Psoas muscle (tissue), 7 donors: ENCODE measurements at regions not wholly inside any gene's neighbourhood (a gene's known extent, or its start where the extent isn't known, plus 50 kb on each side); places are given as distances from the start of the nearest gene placed in this dataset.

Experiments
- ATAC-seq, 4 donors: fragments of 200-7000 bp; cut with Tn5 transposase; one replicate each; pipeline ENCODE4 v1.9.1; 2020; ENCODE audit warnings: moderate library complexity in 3 of 4, mild to moderate bottlenecking in 2 of 4
- DNase-seq, 2 donors: peaks; one replicate each; pipeline ENCODE4 v3.0.0-alpha.2; 2020
- H3K27ac ChIP-seq: fragments of 200-600 bp; one replicate; pipeline ENCODE4 v1.8.0; 2022
- H3K27me3 ChIP-seq, 3 donors: fragments of 200-600 bp in 1 of 3; one replicate each; pipeline versions ENCODE4 v1.6.1 to v1.8.0; 2013 to 2022; ENCODE audit warnings: low read length in 2 of 3, mild to moderate bottlenecking in 2 of 3, moderate library complexity in 1 of 3; ENCODE audit not compliant: insufficient read depth in 3 of 3
- H3K36me3 ChIP-seq, 2 donors: fragments of 200-600 bp in 1 of 2; one replicate each; pipeline versions ENCODE4 v1.6.1 to v1.8.0; 2013 to 2022; ENCODE audit warnings: low read depth in 1 of 2, mild to moderate bottlenecking in 1 of 2, moderate library complexity in 1 of 2; ENCODE audit not compliant: insufficient read depth in 1 of 2
- H3K4me1 ChIP-seq: fragments of 200-600 bp; one replicate; pipeline ENCODE4 v1.8.0; 2022
- H3K4me3 ChIP-seq: fragments of 200-600 bp; one replicate; pipeline ENCODE4 v1.8.0; 2022; ENCODE audit warnings: mild to moderate bottlenecking
- H3K9me3 ChIP-seq: fragments of 200-600 bp; one replicate; pipeline ENCODE4 v1.8.0; 2022
- CTCF ChIP-seq: fragments of 200-600 bp; IDR thresholded peaks from one replicate; pipeline ENCODE4 v1.8.0; 2022; ENCODE audit warnings: antibody characterized with exemption
- WGBS, 3 donors: extraction: QIAGEN DNeasy Blood & Tissue Kit; methylation state at CpG; one replicate each; pipeline versions ENCODE4 v1.1.6 to v1.1.7; 2013; 5-methylcytosine and 5-hydroxymethylcytosine counted together
- intact Hi-C, 2 donors: fragments of 100-400 bp; cut with DNase I; formaldehyde crosslinking; loops; one replicate each; pipeline versions ENCODE4 v1.11.0 to v1.14.2; 2022
- donor health status: healthy with polysubstance abuse.
- donor health status: DM: no; HTN: no; CAD: no; lungs with moderate emphysema.
- donor health status: Bipolar disorder and iron deficiency.
- donor health status: healthy.
- donor health status: DM: yes; HTN: yes; CAD: no.
- donor health status: DM: no; HTN: no; CAD: no.
- donor health status: DM: yes; HTN: yes; CAD: no.

DNA sequence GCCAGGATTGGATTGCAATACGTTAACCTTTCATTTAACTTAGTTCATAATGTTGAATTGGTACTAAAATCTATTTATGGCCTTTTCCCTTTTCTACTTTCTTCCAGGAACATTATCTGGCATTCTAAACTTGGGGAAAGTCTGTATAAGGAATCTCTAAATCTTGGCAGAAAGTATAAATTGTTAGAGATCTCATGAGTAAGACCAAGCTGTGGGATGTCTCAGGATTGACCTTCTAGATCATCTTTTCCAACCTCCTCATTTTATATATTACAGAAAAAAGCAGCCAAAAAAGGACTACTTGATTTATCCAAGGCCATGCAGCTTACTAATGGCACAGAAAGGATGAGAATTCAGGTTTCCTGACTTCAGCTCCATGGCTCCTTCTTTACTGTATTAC lies 598.3 kb downstream of the INHBA start:
- ATAC-seq (no peak), DNase-seq (no peak)
- H3K4me1 ChIP-seq = no peaks in the 10 kb centered on the region
- H3K27ac ChIP-seq = no peak overlapping the region
- intact Hi-C loops = no loop called here
- H3K9me3 ChIP-seq = no peaks in the 10 kb centered on the region
- peaks cover 0 to 3% (median 2%) of the 10 kb centered on the region in 3 donors for H3K27me3 ChIP-seq
- WGBS, 3 donors = 39 to 44% (median 43%) methylated on average over 1 of the region's 1 CpG
- H3K4me3 ChIP-seq = no peak overlapping the region
- no peaks in the 10 kb centered on the region for H3K36me3 ChIP-seq
- no peak for TF ChIP-seq CTCF

DNA sequence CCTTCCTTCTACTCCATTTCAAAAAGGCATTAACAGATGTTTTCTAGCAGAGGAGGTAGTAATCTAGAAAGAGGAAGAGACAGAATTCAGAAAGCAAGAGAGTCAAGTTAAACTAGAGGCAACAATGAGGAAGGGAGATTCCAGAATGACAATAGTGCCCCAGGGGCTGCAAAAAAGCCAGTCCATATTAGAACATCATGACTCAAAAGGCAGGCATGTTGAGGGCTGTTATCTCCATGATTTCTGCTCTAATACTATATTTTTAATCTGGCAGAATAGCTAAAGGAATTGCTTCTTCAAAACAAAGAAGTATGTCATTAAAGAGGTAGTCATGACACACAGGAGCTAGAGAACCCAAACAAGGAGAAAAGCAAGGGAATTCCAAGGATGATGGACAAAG lies 599.6 kb downstream of the INHBA start:
- H3K36me3 ChIP-seq = no peaks in the 10 kb centered on the region
- no peak for TF ChIP-seq CTCF
- no peaks in the 10 kb centered on the region for H3K4me1 ChIP-seq
- no peak overlapping the region for H3K27ac ChIP-seq
- DNase-seq (no peak), ATAC-seq (no peak)
- H3K27me3 ChIP-seq = peaks cover 0 to 3% (median 2%) of the 10 kb centered on the region in 3 donors
- no peaks in the 10 kb centered on the region for H3K9me3 ChIP-seq
- no peak overlapping the region for H3K4me3 ChIP-seq
- intact Hi-C loops = no loop called here

GRCh38 chr7:41098846-41099245 lies 604.0 kb downstream of the INHBA start:
- no peak overlapping the region for H3K27ac ChIP-seq
- no peaks in the 10 kb centered on the region for H3K4me1 ChIP-seq
- no peak for ATAC-seq
- no peak for DNase-seq
- intact Hi-C loops = no loop called here
- TF ChIP-seq CTCF = no peak
- H3K9me3 ChIP-seq = no peaks in the 10 kb centered on the region
- H3K4me3 ChIP-seq = no peak overlapping the region
- WGBS, 3 donors = 89 to 93% (median 93%) methylated on average over 5 of the region's 5 CpGs
- no peaks in the 10 kb centered on the region for H3K36me3 ChIP-seq
- H3K27me3 ChIP-seq = peaks cover 0 to 2% (median 0%) of the 10 kb centered on the region in 3 donors

GRCh38 chr7:41098402-41098801 lies 604.5 kb downstream of the INHBA start:
- 66 to 68% (median 67%) methylated on average over 4 of the region's 4 CpGs for WGBS, 3 donors

More at GRCh38 chr7:41098402-41098801, 604.5 kb downstream of the INHBA start:
- no peak for ATAC-seq
- Histone ChIP-seq H3K27me3 (peaks cover 0 to 2% (median 0%) of the 10 kb centered on the region in 3 donors), H3K4me3 (no peak overlapping the region), H3K4me1 (no peaks in the 10 kb centered on the region), H3K27ac (no peak overlapping the region), H3K9me3 (no peaks in the 10 kb centered on the region), H3K36me3 (no peaks in the 10 kb centered on the region)
- TF ChIP-seq CTCF = no peak
- no peak for DNase-seq
- intact Hi-C loops = no loop called here
